ENCODE measurements at regions not wholly inside any gene's neighbourhood (a gene's known extent, or its start where the extent isn't known, plus 50 kb on each side); places are given as distances from the start of the nearest gene placed in this dataset.

- Mint-ChIP-seq H3K4me3 (no peak overlapping the region), H3K27ac (no peak overlapping the region)
These were observed 319.8 kb upstream of the RRP15 start for GRCh38 chr1:217965156-217965786.

GRCh38 chr1:217968085-217968484 is 317.0 kb upstream of the RRP15 start:
- Mint-ChIP-seq H3K27me3 (ENCODE audit: insufficient read depth) (no peaks in the 10 kb centered on the region), H3K4me1 (ENCODE audit: low read depth) (no peaks in the 10 kb centered on the region), H3K27ac (no peak overlapping the region), H3K36me3 (ENCODE audit: low read depth) (peaks cover 7% of the 10 kb centered on the region; the same call in 1 of the 2 replicates), H3K9me3 (peaks cover 58% of the 10 kb centered on the region), H3K4me3 (no peak overlapping the region)
- DNase-seq, result no peak
- TF ChIP-seq CTCF (IDR thresholded peaks at IDR 0.05), result no peak

More at GRCh38 chr1:217965156-217965786, 319.8 kb upstream of the RRP15 start:
- 0 out of 2 replicates have a peak, but pooled peaks cover 7% of the 10 kb centered on the region for H3K36me3 Mint-ChIP-seq (ENCODE audit: low read depth)
- no peaks in the 10 kb centered on the region for H3K27me3 Mint-ChIP-seq (ENCODE audit: insufficient read depth)
- H3K4me1 Mint-ChIP-seq (ENCODE audit: low read depth), result no peaks in the 10 kb centered on the region
- no peak for TF ChIP-seq CTCF (IDR thresholded peaks at IDR 0.05)
- no peak for DNase-seq
- peaks cover 45% of the 10 kb centered on the region for H3K9me3 Mint-ChIP-seq

GRCh38 chr1:217969428-217969827 is 315.7 kb upstream of the RRP15 start:
- no peak for TF ChIP-seq CTCF (IDR thresholded peaks at IDR 0.05)
- no peaks in the 10 kb centered on the region for H3K27me3 Mint-ChIP-seq (ENCODE audit: insufficient read depth)
- H3K27ac Mint-ChIP-seq, result no peak overlapping the region
- DNase-seq, result no peak
- H3K36me3 Mint-ChIP-seq (ENCODE audit: low read depth), result peaks cover 7% of the 10 kb centered on the region; the same call in 1 of the 2 replicates
- H3K4me1 Mint-ChIP-seq (ENCODE audit: low read depth), result no peaks in the 10 kb centered on the region
- H3K9me3 Mint-ChIP-seq, result peaks cover 53% of the 10 kb centered on the region
- no peak overlapping the region for H3K4me3 Mint-ChIP-seq

- H3K27me3 Mint-ChIP-seq (ENCODE audit: insufficient read depth), result no peaks in the 10 kb centered on the region; the same call in 1 of the 2 replicates
- H3K4me3 Mint-ChIP-seq, result no peak overlapping the region
- H3K36me3 Mint-ChIP-seq (ENCODE audit: low read depth), result 0 out of 2 replicates have a peak, but pooled peaks cover 9% of the 10 kb centered on the region
- no peaks in the 10 kb centered on the region for H3K4me1 Mint-ChIP-seq (ENCODE audit: low read depth)
- DNase-seq, result no peak
- peaks cover 31% of the 10 kb centered on the region for H3K9me3 Mint-ChIP-seq
- no peak overlapping the region for H3K27ac Mint-ChIP-seq
- no peak for TF ChIP-seq CTCF (IDR thresholded peaks at IDR 0.05)
These were observed 307.1 kb upstream of the RRP15 start for GRCh38 chr1:217977943-217978342.

- 0 out of 2 replicates have a peak, but pooled peaks cover 5% of the 10 kb centered on the region for H3K36me3 Mint-ChIP-seq (ENCODE audit: low read depth)
- H3K27me3 Mint-ChIP-seq (ENCODE audit: insufficient read depth), result no peaks in the 10 kb centered on the region; the same call in 1 of the 2 replicates
- H3K9me3 Mint-ChIP-seq, result peaks cover 25% of the 10 kb centered on the region
- TF ChIP-seq CTCF (IDR thresholded peaks at IDR 0.05), result no peak
- no peak for DNase-seq
- no peaks in the 10 kb centered on the region for H3K4me1 Mint-ChIP-seq (ENCODE audit: low read depth)
- no peak overlapping the region for H3K4me3 Mint-ChIP-seq
- H3K27ac Mint-ChIP-seq, result no peak overlapping the region
These were observed 303.7 kb upstream of the RRP15 start for GRCh38 chr1:217981430-217981829.

Data from HFFc6 (cell line).